Karpas-422 (cell line): ENCODE measurements at regions not wholly inside any gene's neighbourhood (a gene's known extent, or its start where the extent isn't known, plus 50 kb on each side); places are given as distances from the start of the nearest gene placed in this dataset.

Source experiments
- DNase-seq: peaks from one replicate; pipeline ENCODE4 v3.0.0-alpha.2; 2015
- H2AFZ ChIP-seq: fragments of 200-600 bp; sonication (generic); 2 replicates; pipeline ENCODE4 v1.6.1; 2014; ENCODE audit warnings: antibody characterized with exemption, low read length, mixed read lengths
- H3K27ac ChIP-seq: fragments of 200-600 bp; sonication (generic); 2 replicates; pipeline ENCODE4 v1.5.1; 2014; ENCODE audit warnings: mild to moderate bottlenecking, low read length, moderate library complexity
- H3K27me3 ChIP-seq: fragments of 200-600 bp; sonication (generic); 2 replicates; pipeline ENCODE4 v1.6.1; 2014; ENCODE audit warnings: low read length, mixed read lengths
- H3K36me3 ChIP-seq: fragments of 200-600 bp; sonication (generic); 2 replicates; pipeline ENCODE4 v1.6.1; 2014; ENCODE audit warnings: low read length, mixed read lengths; ENCODE audit not compliant: insufficient read depth
- H3K4me1 ChIP-seq: fragments of 200-600 bp; sonication (generic); 2 replicates; pipeline ENCODE4 v1.6.1; 2014; ENCODE audit warnings: mild to moderate bottlenecking, low read length, mixed read lengths
- H3K4me2 ChIP-seq: fragments of 200-600 bp; sonication (generic); 2 replicates; pipeline ENCODE4 v1.6.1; 2014; ENCODE audit warnings: low read length, low read depth, mild to moderate bottlenecking; ENCODE audit not compliant: poor library complexity, severe bottlenecking
- H3K4me3 ChIP-seq: fragments of 200-600 bp; sonication (generic); 2 replicates; pipeline ENCODE4 v1.5.1; 2014; ENCODE audit warnings: mild to moderate bottlenecking, antibody characterized with exemption, low read length, mixed read lengths
- H3K79me2 ChIP-seq: fragments of 200-600 bp; sonication (generic); 2 replicates; pipeline ENCODE4 v1.6.1; 2014; ENCODE audit warnings: mild to moderate bottlenecking, low read length, mixed read lengths
- H3K9ac ChIP-seq: fragments of 200-600 bp; sonication (generic); 2 replicates; pipeline ENCODE4 v1.6.0; 2014; ENCODE audit warnings: low read length
- H3K9me2 ChIP-seq: fragments of 200-600 bp; sonication (generic), shearing (Covaris generic); replicated peaks from 2 replicates; pipeline ENCODE4 v1.6.0; 2014; ENCODE audit warnings: mild to moderate bottlenecking, low read length, moderate library complexity; ENCODE audit not compliant: insufficient read depth
- H3K9me3 ChIP-seq: fragments of 300-700, 200-600 bp; sonication (generic); 2 replicates; pipeline ENCODE4 v1.6.1; 2014; ENCODE audit warnings: low read length, mixed read lengths
- H4K20me1 ChIP-seq: fragments of 200-600 bp; sonication (generic); 2 replicates; pipeline ENCODE4 v1.6.1; 2014; ENCODE audit warnings: mild to moderate bottlenecking, antibody characterized with exemption, low read length, low read depth; ENCODE audit not compliant: insufficient read depth

GRCh38 chr4:124790471-124790870, 77.9 kb upstream of the ANKRD50 start:
- no peaks in the 10 kb centered on the region for H3K79me2 ChIP-seq
- no peak for DNase-seq
- H3K27ac ChIP-seq = no peak overlapping the region
- peaks cover 44% of the 10 kb centered on the region for H3K9me3 ChIP-seq
- no peak overlapping the region for H3K4me2 ChIP-seq
- no peaks in the 10 kb centered on the region for H3K36me3 ChIP-seq
- no peak overlapping the region for H3K4me3 ChIP-seq
- no peaks in the 10 kb centered on the region for H4K20me1 ChIP-seq
- no peaks in the 10 kb centered on the region for H3K9me2 ChIP-seq
- no peak overlapping the region for H3K9ac ChIP-seq
- no peaks in the 10 kb centered on the region for H3K4me1 ChIP-seq
- H3K27me3 ChIP-seq = no peaks in the 10 kb centered on the region
- no peak overlapping the region for H2AFZ ChIP-seq

GRCh38 chr4:124786634-124787033, 74.1 kb upstream of the ANKRD50 start:
- no peak overlapping the region for H3K9ac ChIP-seq
- H3K9me2 ChIP-seq = no peaks in the 10 kb centered on the region
- H2AFZ ChIP-seq = no peak overlapping the region
- no peaks in the 10 kb centered on the region for H4K20me1 ChIP-seq
- H3K4me3 ChIP-seq = no peak overlapping the region
- no peak for DNase-seq
- no peaks in the 10 kb centered on the region for H3K36me3 ChIP-seq
- no peaks in the 10 kb centered on the region for H3K79me2 ChIP-seq
- peaks cover 54% of the 10 kb centered on the region for H3K9me3 ChIP-seq
- no peak overlapping the region for H3K27ac ChIP-seq
- no peaks in the 10 kb centered on the region for H3K4me1 ChIP-seq
- H3K4me2 ChIP-seq = no peak overlapping the region
- no peaks in the 10 kb centered on the region for H3K27me3 ChIP-seq

GRCh38 chr4:124785645-124786044, 73.1 kb upstream of the ANKRD50 start:
- no peak overlapping the region for H3K9ac ChIP-seq
- no peaks in the 10 kb centered on the region for H3K36me3 ChIP-seq
- H3K4me1 ChIP-seq = no peaks in the 10 kb centered on the region
- H3K4me3 ChIP-seq = no peak overlapping the region
- no peaks in the 10 kb centered on the region for H3K27me3 ChIP-seq
- H3K9me3 ChIP-seq = peaks cover 52% of the 10 kb centered on the region
- no peaks in the 10 kb centered on the region for H3K9me2 ChIP-seq
- no peaks in the 10 kb centered on the region for H3K79me2 ChIP-seq
- H4K20me1 ChIP-seq = no peaks in the 10 kb centered on the region
- no peak overlapping the region for H3K4me2 ChIP-seq
- H2AFZ ChIP-seq = no peak overlapping the region; the same call in 1 of the 2 replicates
- DNase-seq = no peak
- no peak overlapping the region for H3K27ac ChIP-seq

GRCh38 chr4:124783847-124784246, 71.3 kb upstream of the ANKRD50 start:
- Histone ChIP-seq H3K79me2 (no peaks in the 10 kb centered on the region), H4K20me1 (no peaks in the 10 kb centered on the region), H3K4me2 (no peak overlapping the region), H3K9ac (no peak overlapping the region), H3K9me3 (peaks cover 49% of the 10 kb centered on the region), H3K9me2 (no peaks in the 10 kb centered on the region), H3K4me3 (no peak overlapping the region), H3K4me1 (no peaks in the 10 kb centered on the region), H3K27me3 (no peaks in the 10 kb centered on the region), H3K27ac (no peak overlapping the region), H3K36me3 (no peaks in the 10 kb centered on the region), H2AFZ (no peak overlapping the region)
- no peak for DNase-seq

- Histone ChIP-seq H3K9me3 (peaks cover 24% of the 10 kb centered on the region), H4K20me1 (no peaks in the 10 kb centered on the region), H3K9me2 (no peaks in the 10 kb centered on the region), H2AFZ (no peak overlapping the region), H3K27ac (no peak overlapping the region), H3K4me1 (no peaks in the 10 kb centered on the region), H3K79me2 (no peaks in the 10 kb centered on the region), H3K9ac (no peak overlapping the region), H3K4me3 (no peak overlapping the region), H3K27me3 (no peaks in the 10 kb centered on the region), H3K4me2 (no peak overlapping the region), H3K36me3 (no peaks in the 10 kb centered on the region)
- DNase-seq = no peak
Observed at GRCh38 chr4:124777007-124777406, 64.5 kb upstream of the ANKRD50 start.

- DNase-seq = no peak
- Histone ChIP-seq H3K4me1 (no peaks in the 10 kb centered on the region), H4K20me1 (no peaks in the 10 kb centered on the region), H3K27ac (no peak overlapping the region), H3K36me3 (no peaks in the 10 kb centered on the region), H3K4me2 (no peak overlapping the region), H3K27me3 (no peaks in the 10 kb centered on the region), H2AFZ (no peak overlapping the region), H3K9me3 (peaks cover 17% of the 10 kb centered on the region; the same call in 1 of the 2 replicates), H3K9ac (no peak overlapping the region), H3K4me3 (no peak overlapping the region), H3K79me2 (no peaks in the 10 kb centered on the region), H3K9me2 (no peaks in the 10 kb centered on the region)
Observed at GRCh38 chr4:124768596-124769365, 56.2 kb upstream of the ANKRD50 start.

GRCh38 chr4:124762956-124763355, 50.4 kb upstream of the ANKRD50 start:
- Histone ChIP-seq H3K27me3 (no peaks in the 10 kb centered on the region), H3K4me2 (no peak overlapping the region), H3K36me3 (no peaks in the 10 kb centered on the region), H2AFZ (no peak overlapping the region), H3K9me2 (no peaks in the 10 kb centered on the region), H3K9ac (no peak overlapping the region), H3K9me3 (peaks cover 14% of the 10 kb centered on the region), H3K27ac (no peak overlapping the region), H3K79me2 (no peaks in the 10 kb centered on the region), H4K20me1 (no peaks in the 10 kb centered on the region), H3K4me1 (no peaks in the 10 kb centered on the region), H3K4me3 (no peak overlapping the region)
- no peak for DNase-seq
